CD14-positive monocyte (primary cell): ENCODE measurements at regions not wholly inside any gene's neighbourhood (a gene's known extent, or its start where the extent isn't known, plus 50 kb on each side); places are given as distances from the start of the nearest gene placed in this dataset.

ENCODE experiments used
- DNase-seq, 3 donors: peaks; one replicate each; pipeline ENCODE4 v3.0.0-alpha.2; 2011 to 2022
- H2AFZ ChIP-seq: 2 replicates; pipeline ENCODE4 v1.6.0; 2012; ENCODE audit warnings: mild to moderate bottlenecking, low read depth, low read length, inconsistent platforms; ENCODE audit not compliant: insufficient read depth, poor library complexity, severe bottlenecking
- H3K27ac ChIP-seq, 2 donors: 1 replicate in 1 of 2; 2 replicates in 1 of 2; pipeline ENCODE4 v1.5.1; 2012 to 2013; ENCODE audit warnings: low read length in 2 of 2, control low read depth in 1 of 2, inconsistent platforms in 1 of 2, low read depth in 1 of 2, mild to moderate bottlenecking in 1 of 2
- H3K27me3 ChIP-seq, 2 donors: one replicate each; pipeline versions ENCODE4 v1.6.0 to v1.6.1; 2011 to 2013; ENCODE audit warnings: low read length in 2 of 2; ENCODE audit not compliant: control insufficient read depth in 2 of 2, insufficient read depth in 2 of 2
- H3K36me3 ChIP-seq, 2 donors: replicated peaks in 1 of 2; 1 replicate in 1 of 2; 2 replicates in 1 of 2; pipeline versions ENCODE4 v1.5.1 to v1.6.1; 2012 to 2013; ENCODE audit warnings: low read length in 2 of 2, control low read depth in 1 of 2, inconsistent platforms in 1 of 2, mild to moderate bottlenecking in 1 of 2; ENCODE audit not compliant: insufficient read depth in 2 of 2, control insufficient read depth in 1 of 2
- H3K4me1 ChIP-seq, 2 donors: 1 replicate in 1 of 2; 2 replicates in 1 of 2; pipeline versions ENCODE4 v1.5.1 to v1.6.1; 2012 to 2013; ENCODE audit warnings: low read length in 2 of 2, control low read depth in 1 of 2, inconsistent platforms in 1 of 2, mild to moderate bottlenecking in 1 of 2, moderate library complexity in 1 of 2; ENCODE audit not compliant: insufficient read depth in 2 of 2, control insufficient read depth in 1 of 2
- H3K4me2 ChIP-seq: replicated peaks from 2 replicates; pipeline ENCODE3; 2012; ENCODE audit warnings: low read length, moderate library complexity, mild to moderate bottlenecking; ENCODE audit not compliant: poor library complexity, severe bottlenecking; ENCODE audit errors: extremely low read depth
- H3K4me3 ChIP-seq, 3 experiments: fragments of 200-600 bp in 1 of 3; sonication (generic) in 1 of 3; replicated peaks in 1 of 3; 1 replicate in 2 of 3; 2 replicates in 1 of 3; pipeline ENCODE4 v1.5.1; 2011 to 2013; ENCODE audit warnings: low read length in 3 of 3, mild to moderate bottlenecking in 3 of 3, control low read depth in 2 of 3, low read depth in 2 of 3, inconsistent platforms in 1 of 3, moderate library complexity in 1 of 3
- H3K79me2 ChIP-seq: 2 replicates; pipeline ENCODE4 v1.6.0; 2012; ENCODE audit warnings: mild to moderate bottlenecking, control low read depth, inconsistent platforms, low read length, moderate library complexity; ENCODE audit not compliant: insufficient read depth
- H3K9ac ChIP-seq: 2 replicates; pipeline ENCODE4 v1.6.0; 2017; ENCODE audit warnings: low read length, mild to moderate bottlenecking; ENCODE audit not compliant: insufficient read depth, poor library complexity, severe bottlenecking
- H3K9me3 ChIP-seq, 2 donors: replicated peaks in 1 of 2; 1 replicate in 1 of 2; 2 replicates in 1 of 2; pipeline versions ENCODE4 v1.5.1 to v1.6.1; 2012 to 2013; ENCODE audit warnings: low read length in 2 of 2, control low read depth in 1 of 2; ENCODE audit not compliant: control insufficient read depth in 1 of 2, insufficient read depth in 1 of 2
- H4K20me1 ChIP-seq: 2 replicates; pipeline ENCODE4 v1.6.0; 2012; ENCODE audit warnings: mild to moderate bottlenecking, low read length, control low read depth, moderate library complexity; ENCODE audit not compliant: insufficient read depth
- H3K27ac Mint-ChIP-seq, 7 donors: one replicate each; pipeline ENCODE4 v1.8.0; 2020; ENCODE audit warnings: mild to moderate bottlenecking in 7 of 7, mixed read lengths in 7 of 7, moderate library complexity in 6 of 7, inconsistent platforms in 2 of 7
- H3K27me3 Mint-ChIP-seq, 3 donors: one replicate each; pipeline ENCODE4 v1.8.0; 2021 to 2022; ENCODE audit warnings: low read depth in 3 of 3, mild to moderate bottlenecking in 3 of 3, mixed read lengths in 3 of 3, moderate library complexity in 3 of 3, inconsistent platforms in 1 of 3
- H3K36me3 Mint-ChIP-seq, 2 donors: one replicate each; pipeline ENCODE4 v1.8.0; 2020; ENCODE audit warnings: mixed read lengths in 2 of 2, inconsistent platforms in 1 of 2, mild to moderate bottlenecking in 1 of 2
- H3K4me1 Mint-ChIP-seq: one replicate; pipeline ENCODE4 v1.8.0; 2020; ENCODE audit warnings: mild to moderate bottlenecking, mixed read lengths
- H3K4me3 Mint-ChIP-seq, 2 donors: one replicate each; pipeline ENCODE4 v1.8.0; 2020; ENCODE audit warnings: mild to moderate bottlenecking in 2 of 2, mixed read lengths in 2 of 2, moderate library complexity in 1 of 2
- H3K9me3 Mint-ChIP-seq, 7 donors: one replicate each; pipeline ENCODE4 v1.8.0; 2020 to 2022; ENCODE audit warnings: mixed read lengths in 7 of 7, mild to moderate bottlenecking in 6 of 7, moderate library complexity in 6 of 7, inconsistent platforms in 2 of 7
- WGBS: methylation state at CpG from one replicate; pipeline ENCODE4 v1.1.5; 2013; ENCODE audit warnings: missing lambda C conversion rate; ENCODE audit not compliant: insufficient coverage; 5-methylcytosine and 5-hydroxymethylcytosine counted together
- intact Hi-C, 2 donors: fragments of 100-400 bp; cut with micrococcal nuclease; formaldehyde crosslinking; loops; one replicate each; pipeline versions ENCODE4 v1.15.0 to v1.15.1; 2023
- TF ChIP-seq, protein P1 (sequence below): fragments of 200-600 bp; IDR thresholded peaks from one replicate; pipeline ENCODE4 v1.8.0; 2022; ENCODE audit warnings: antibody characterized with exemption, mild to moderate bottlenecking

GRCh38 chr18:10062302-10063300, 148.8 kb downstream of the VAPA start:
- Histone ChIP-seq H3K4me2 (no peak overlapping the region), H3K79me2 (no peaks in the 10 kb centered on the region), H3K27ac (no peak overlapping the region), H2AFZ (no peak overlapping the region), H3K9ac (no peak overlapping the region), H3K4me3 (no peak overlapping the region), H3K27me3 (no peaks in the 10 kb centered on the region), H3K4me1 (peaks cover 35 to 38% of the 10 kb centered on the region in 2 donors), H4K20me1 (no peaks in the 10 kb centered on the region), H3K9me3 (no peaks in the 10 kb centered on the region), H3K36me3 (no peaks in the 10 kb centered on the region)
- WGBS: 97% methylated on average over 3 of the region's 8 CpGs
- Mint-ChIP-seq H3K9me3 (peaks cover 0 to 6% (median 2%) of the 10 kb centered on the region in 7 donors), H3K27ac (peak overlapping the region in 1 of 7 donors; percentile 3), H3K27me3 (peaks cover 2% of the 10 kb centered on the region in 3 donors), H3K4me3 (no peak overlapping the region), H3K36me3 (no peaks in the 10 kb centered on the region), H3K4me1 (peaks cover 38% of the 10 kb centered on the region)
- TF ChIP-seq, protein P1, sequence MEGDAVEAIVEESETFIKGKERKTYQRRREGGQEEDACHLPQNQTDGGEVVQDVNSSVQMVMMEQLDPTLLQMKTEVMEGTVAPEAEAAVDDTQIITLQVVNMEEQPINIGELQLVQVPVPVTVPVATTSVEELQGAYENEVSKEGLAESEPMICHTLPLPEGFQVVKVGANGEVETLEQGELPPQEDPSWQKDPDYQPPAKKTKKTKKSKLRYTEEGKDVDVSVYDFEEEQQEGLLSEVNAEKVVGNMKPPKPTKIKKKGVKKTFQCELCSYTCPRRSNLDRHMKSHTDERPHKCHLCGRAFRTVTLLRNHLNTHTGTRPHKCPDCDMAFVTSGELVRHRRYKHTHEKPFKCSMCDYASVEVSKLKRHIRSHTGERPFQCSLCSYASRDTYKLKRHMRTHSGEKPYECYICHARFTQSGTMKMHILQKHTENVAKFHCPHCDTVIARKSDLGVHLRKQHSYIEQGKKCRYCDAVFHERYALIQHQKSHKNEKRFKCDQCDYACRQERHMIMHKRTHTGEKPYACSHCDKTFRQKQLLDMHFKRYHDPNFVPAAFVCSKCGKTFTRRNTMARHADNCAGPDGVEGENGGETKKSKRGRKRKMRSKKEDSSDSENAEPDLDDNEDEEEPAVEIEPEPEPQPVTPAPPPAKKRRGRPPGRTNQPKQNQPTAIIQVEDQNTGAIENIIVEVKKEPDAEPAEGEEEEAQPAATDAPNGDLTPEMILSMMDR: no peak
- intact Hi-C loops: no loop called here
- DNase-seq: no peak

- Histone ChIP-seq H3K9ac (no peak overlapping the region), H3K9me3 (no peaks in the 10 kb centered on the region), H3K27ac (no peak overlapping the region), H2AFZ (no peak overlapping the region), H3K27me3 (no peaks in the 10 kb centered on the region), H3K4me1 (peaks cover 26 to 29% of the 10 kb centered on the region in 2 donors), H3K4me3 (no peak overlapping the region), H3K36me3 (no peaks in the 10 kb centered on the region), H3K79me2 (no peaks in the 10 kb centered on the region), H4K20me1 (no peaks in the 10 kb centered on the region), H3K4me2 (no peak overlapping the region)
- intact Hi-C loops: no loop called here
- TF ChIP-seq, protein P1: no peak
- Mint-ChIP-seq H3K4me1 (peaks cover 29% of the 10 kb centered on the region), H3K27ac (no peak overlapping the region), H3K36me3 (no peaks in the 10 kb centered on the region), H3K4me3 (no peak overlapping the region), H3K9me3 (peaks cover 0 to 6% (median 2%) of the 10 kb centered on the region in 7 donors), H3K27me3 (peaks cover 0 to 2% (median 2%) of the 10 kb centered on the region in 3 donors)
- 100% methylated on average over 1 of the region's 8 CpGs for WGBS
- DNase-seq: no peak
Measured at GRCh38 chr18:10063489-10063888, 149.7 kb downstream of the VAPA start.
